ENCODE measurements at regions not wholly inside any gene's neighbourhood (a gene's known extent, or its start where the extent isn't known, plus 50 kb on each side); places are given as distances from the start of the nearest gene placed in this dataset.

- H2AFZ ChIP-seq (ENCODE audit: low read length): no peak overlapping the region
- H3K4me1 ChIP-seq (ENCODE audit: insufficient read depth, low read length, poor library complexity, severe bottlenecking): no peaks in the 10 kb centered on the region
- H4K20me1 ChIP-seq (ENCODE audit: insufficient read depth, low read length, poor library complexity, severe bottlenecking): no peaks in the 10 kb centered on the region
- H3K36me3 ChIP-seq (ENCODE audit: insufficient read depth, low read length): no peaks in the 10 kb centered on the region
- H3K27me3 ChIP-seq (ENCODE audit: insufficient read depth, low read length, poor library complexity, severe bottlenecking): no peaks in the 10 kb centered on the region
- no peak for TF ChIP-seq EZH2phosphoT487 (IDR thresholded peaks at IDR 0.05; ENCODE audit: borderline replicate concordance)
- no peak for TF ChIP-seq CTCF (conservative IDR thresholded peaks at IDR 0.05; ENCODE audit: low read length)
- H3K79me2 ChIP-seq (ENCODE audit: insufficient read depth, low read length): no peaks in the 10 kb centered on the region
- H3K4me3 ChIP-seq (ENCODE audit: low read length, poor library complexity, severe bottlenecking): no peak overlapping the region
- no peak overlapping the region for H3K4me2 ChIP-seq (ENCODE audit: low read depth, low read length, poor library complexity, severe bottlenecking)
- no peak overlapping the region for H3K9ac ChIP-seq (ENCODE audit: low read depth, low read length, poor library complexity, severe bottlenecking)
- no peaks in the 10 kb centered on the region for H3K9me2 ChIP-seq (replicated peaks; ENCODE audit: low read depth, low read length)
- H3F3A ChIP-seq (ENCODE audit: low read depth): no peaks in the 10 kb centered on the region
- H3K9me3 ChIP-seq (ENCODE audit: insufficient read depth, low read depth, low read length): no peaks in the 10 kb centered on the region
Observed at GRCh38 chr12:61923152-61923551, 337.1 kb upstream of the USP15 start.

- no peaks in the 10 kb centered on the region for H3K79me2 ChIP-seq (ENCODE audit: insufficient read depth, low read length)
- TF ChIP-seq CTCF (conservative IDR thresholded peaks at IDR 0.05; ENCODE audit: low read length) (no peak), EZH2phosphoT487 (IDR thresholded peaks at IDR 0.05; ENCODE audit: borderline replicate concordance) (no peak)
- H4K20me1 ChIP-seq (ENCODE audit: insufficient read depth, low read length, poor library complexity, severe bottlenecking): no peaks in the 10 kb centered on the region
- no peak overlapping the region for H3K4me3 ChIP-seq (ENCODE audit: low read length, poor library complexity, severe bottlenecking)
- H3K36me3 ChIP-seq (ENCODE audit: insufficient read depth, low read length): no peaks in the 10 kb centered on the region
- no peak overlapping the region for H3K9ac ChIP-seq (ENCODE audit: low read depth, low read length, poor library complexity, severe bottlenecking)
- no peak overlapping the region for H3K4me2 ChIP-seq (ENCODE audit: low read depth, low read length, poor library complexity, severe bottlenecking)
- H2AFZ ChIP-seq (ENCODE audit: low read length): no peak overlapping the region
- no peaks in the 10 kb centered on the region for H3K4me1 ChIP-seq (ENCODE audit: insufficient read depth, low read length, poor library complexity, severe bottlenecking)
- no peaks in the 10 kb centered on the region for H3K27me3 ChIP-seq (ENCODE audit: insufficient read depth, low read length, poor library complexity, severe bottlenecking)
- H3F3A ChIP-seq (ENCODE audit: low read depth): no peaks in the 10 kb centered on the region
- H3K9me3 ChIP-seq (ENCODE audit: insufficient read depth, low read depth, low read length): no peaks in the 10 kb centered on the region
- no peaks in the 10 kb centered on the region for H3K9me2 ChIP-seq (replicated peaks; ENCODE audit: low read depth, low read length)
Observed at GRCh38 chr12:61934564-61934963, 325.6 kb upstream of the USP15 start.

DNA sequence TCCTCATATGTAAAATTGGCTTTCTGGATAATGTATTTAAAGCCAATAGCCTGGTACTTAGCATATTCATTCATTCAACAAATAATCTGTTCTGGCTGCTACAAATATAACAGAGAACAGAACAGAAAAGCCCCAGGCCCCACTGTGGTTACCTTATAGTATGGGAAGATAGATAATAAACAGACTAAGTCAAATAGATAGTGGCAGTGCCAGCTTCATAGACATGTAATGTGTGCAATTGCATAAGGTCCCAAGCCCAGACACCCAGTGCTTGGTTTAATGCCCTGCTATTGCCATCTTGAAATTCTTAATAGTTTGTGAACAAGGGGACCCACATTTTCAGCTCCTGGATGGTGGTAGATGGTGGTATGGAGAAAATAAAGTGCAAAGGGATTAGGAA, 320.2 kb upstream of the USP15 start:
- TF ChIP-seq CTCF (conservative IDR thresholded peaks at IDR 0.05; ENCODE audit: low read length) (no peak), EZH2phosphoT487 (IDR thresholded peaks at IDR 0.05; ENCODE audit: borderline replicate concordance) (no peak)
- Histone ChIP-seq H3K27me3 (ENCODE audit: insufficient read depth, low read length, poor library complexity, severe bottlenecking) (no peaks in the 10 kb centered on the region), H3K4me2 (ENCODE audit: low read depth, low read length, poor library complexity, severe bottlenecking) (no peak overlapping the region), H3K4me3 (ENCODE audit: low read length, poor library complexity, severe bottlenecking) (no peak overlapping the region), H2AFZ (ENCODE audit: low read length) (no peak overlapping the region), H3K79me2 (ENCODE audit: insufficient read depth, low read length) (no peaks in the 10 kb centered on the region), H3K4me1 (ENCODE audit: insufficient read depth, low read length, poor library complexity, severe bottlenecking) (no peaks in the 10 kb centered on the region), H4K20me1 (ENCODE audit: insufficient read depth, low read length, poor library complexity, severe bottlenecking) (no peaks in the 10 kb centered on the region), H3K36me3 (ENCODE audit: insufficient read depth, low read length) (no peaks in the 10 kb centered on the region), H3K9me2 (replicated peaks; ENCODE audit: low read depth, low read length) (no peaks in the 10 kb centered on the region), H3K9me3 (ENCODE audit: insufficient read depth, low read depth, low read length) (no peaks in the 10 kb centered on the region), H3K9ac (ENCODE audit: low read depth, low read length, poor library complexity, severe bottlenecking) (no peak overlapping the region), H3F3A (ENCODE audit: low read depth) (no peaks in the 10 kb centered on the region)

Measured in Loucy (cell line).